CD8-positive, alpha-beta memory T cell (primary cell): ENCODE measurements at regions not wholly inside any gene's neighbourhood (a gene's known extent, or its start where the extent isn't known, plus 50 kb on each side); places are given as distances from the start of the nearest gene placed in this dataset.

ENCODE experiments used
- CTCF ChIA-PET: fragments of 350-600 bp; sonication (Branson Sonifier 250); formaldehyde crosslinking; loops from one replicate; lab custom pipeline; 2021; ENCODE audit warnings: antibody characterized with exemption; lab: Charles Lee
- POLR2A ChIA-PET: fragments of 350-600 bp; sonication (Branson Sonifier 250); formaldehyde crosslinking; loops from one replicate; lab custom pipeline; 2021; ENCODE audit warnings: antibody characterized with exemption; lab: Charles Lee
- DNase-seq, 5 donors: peaks; one replicate each; pipeline versions ENCODE4 v3.0.0 to v3.0.0-alpha.2; 2020 to 2022; ENCODE audit warnings: mixed read lengths in 1 of 5
- H3K27ac ChIP-seq: one replicate; pipeline ENCODE4 v1.7.0; 2013; ENCODE audit warnings: low read depth, mild to moderate bottlenecking, low read length, moderate library complexity
- H3K27me3 ChIP-seq: 2 replicates; pipeline ENCODE4 v1.7.0; 2013; ENCODE audit warnings: low read length, mild to moderate bottlenecking; ENCODE audit not compliant: insufficient read depth, poor library complexity, severe bottlenecking
- H3K36me3 ChIP-seq: 2 replicates; pipeline ENCODE4 v1.7.0; 2013; ENCODE audit warnings: mild to moderate bottlenecking, low read length, moderate library complexity; ENCODE audit not compliant: insufficient read depth
- H3K4me1 ChIP-seq: 2 replicates; pipeline ENCODE4 v1.7.0; 2013; ENCODE audit warnings: mild to moderate bottlenecking, low read length, moderate library complexity; ENCODE audit not compliant: insufficient read depth
- H3K4me3 ChIP-seq: 2 replicates; pipeline ENCODE4 v1.7.0; 2013; ENCODE audit warnings: mild to moderate bottlenecking, low read length
- H3K9me3 ChIP-seq: 2 replicates; pipeline ENCODE4 v1.7.0; 2013; ENCODE audit warnings: mild to moderate bottlenecking, low read length
- H3K27ac Mint-ChIP-seq, 8 donors: one replicate each; pipeline ENCODE4 v1.8.0; 2020 to 2021; ENCODE audit warnings: mixed read lengths in 8 of 8, mild to moderate bottlenecking in 6 of 8, inconsistent platforms in 3 of 8, moderate library complexity in 3 of 8
- H3K27me3 Mint-ChIP-seq, 2 donors: one replicate each; pipeline ENCODE4 v1.8.0; 2020 to 2021; ENCODE audit warnings: mixed read lengths in 2 of 2, mild to moderate bottlenecking in 1 of 2, moderate library complexity in 1 of 2
- H3K36me3 Mint-ChIP-seq, 3 donors: one replicate each; pipeline ENCODE4 v1.8.0; 2020 to 2021; ENCODE audit warnings: mixed read lengths in 3 of 3, inconsistent platforms in 1 of 3, mild to moderate bottlenecking in 1 of 3
- H3K4me1 Mint-ChIP-seq, 3 donors: one replicate each; pipeline ENCODE4 v1.8.0; 2020 to 2021; ENCODE audit warnings: mixed read lengths in 3 of 3, inconsistent platforms in 1 of 3, mild to moderate bottlenecking in 1 of 3
- H3K4me3 Mint-ChIP-seq, 7 donors: one replicate each; pipeline ENCODE4 v1.8.0; 2020 to 2021; ENCODE audit warnings: mixed read lengths in 7 of 7, mild to moderate bottlenecking in 6 of 7, moderate library complexity in 4 of 7, inconsistent platforms in 2 of 7
- H3K9me3 Mint-ChIP-seq, 5 donors: one replicate each; pipeline ENCODE4 v1.8.0; 2020 to 2022; ENCODE audit warnings: mixed read lengths in 5 of 5, mild to moderate bottlenecking in 3 of 5, moderate library complexity in 2 of 5, inconsistent platforms in 1 of 5

GRCh38 chr6:151185148-151185547 is 54.6 kb upstream of the AKAP12 start:
- H3K27ac Mint-ChIP-seq: no peak overlapping the region
- no peak overlapping the region for H3K4me3 ChIP-seq
- H3K27me3 ChIP-seq: no peaks in the 10 kb centered on the region
- ChIA-PET CTCF (no interaction called here), POLR2A (no interaction called here)
- no peak overlapping the region for H3K27ac ChIP-seq
- no peaks in the 10 kb centered on the region for H3K36me3 Mint-ChIP-seq
- DNase-seq: no peak
- H3K4me1 Mint-ChIP-seq: no peaks in the 10 kb centered on the region
- H3K4me3 Mint-ChIP-seq: no peak overlapping the region
- H3K9me3 ChIP-seq: no peaks in the 10 kb centered on the region
- peaks cover 0 to 6% (median 1%) of the 10 kb centered on the region in 5 donors for H3K9me3 Mint-ChIP-seq
- no peaks in the 10 kb centered on the region for H3K36me3 ChIP-seq
- peaks cover 3 to 4% of the 10 kb centered on the region in 2 donors for H3K27me3 Mint-ChIP-seq
- no peaks in the 10 kb centered on the region for H3K4me1 ChIP-seq

DNA sequence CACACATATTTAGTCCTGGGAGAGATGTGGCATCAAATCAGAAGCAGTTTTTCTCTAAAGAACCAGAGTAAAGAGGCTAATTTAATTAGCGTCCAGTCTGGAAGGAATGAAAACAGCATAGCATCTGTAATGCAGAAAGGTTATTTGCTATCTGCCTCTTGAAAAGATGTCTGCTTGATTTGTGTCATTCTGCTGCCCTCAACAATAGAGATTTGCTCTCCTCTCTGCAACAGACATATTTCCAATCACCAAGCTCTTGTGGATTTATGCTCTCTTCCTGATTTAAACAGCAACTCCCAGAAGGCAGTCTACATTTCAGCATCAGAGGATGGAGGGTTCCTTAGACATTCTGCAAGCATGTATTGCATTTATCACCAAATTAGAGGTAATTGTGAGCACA is 53.5 kb upstream of the AKAP12 start:
- Mint-ChIP-seq H3K4me1 (no peaks in the 10 kb centered on the region), H3K27ac (no peak overlapping the region), H3K9me3 (peaks cover 0 to 6% (median 1%) of the 10 kb centered on the region in 5 donors), H3K4me3 (no peak overlapping the region), H3K27me3 (peaks cover 6 to 7% of the 10 kb centered on the region in 2 donors), H3K36me3 (no peaks in the 10 kb centered on the region)
- Histone ChIP-seq H3K4me1 (no peaks in the 10 kb centered on the region), H3K9me3 (no peaks in the 10 kb centered on the region), H3K27me3 (no peaks in the 10 kb centered on the region), H3K36me3 (no peaks in the 10 kb centered on the region), H3K4me3 (no peak overlapping the region), H3K27ac (no peak overlapping the region)
- ChIA-PET CTCF (no interaction called here), POLR2A (no interaction called here)
- no peak for DNase-seq

GRCh38 chr6:151186804-151187330 is 52.9 kb upstream of the AKAP12 start:
- H3K36me3 ChIP-seq: no peaks in the 10 kb centered on the region
- no peaks in the 10 kb centered on the region for H3K36me3 Mint-ChIP-seq
- no peak overlapping the region for H3K27ac ChIP-seq
- H3K4me1 ChIP-seq: no peaks in the 10 kb centered on the region
- ChIA-PET POLR2A (no interaction called here), CTCF (no interaction called here)
- no peak for DNase-seq
- no peak overlapping the region for H3K4me3 Mint-ChIP-seq
- H3K27ac Mint-ChIP-seq: no peak overlapping the region
- H3K4me1 Mint-ChIP-seq: no peaks in the 10 kb centered on the region
- no peak overlapping the region for H3K4me3 ChIP-seq
- peaks cover 7 to 11% of the 10 kb centered on the region in 2 donors for H3K27me3 Mint-ChIP-seq
- no peaks in the 10 kb centered on the region for H3K9me3 ChIP-seq
- no peaks in the 10 kb centered on the region for H3K27me3 ChIP-seq
- peaks cover 0 to 6% (median 1%) of the 10 kb centered on the region in 5 donors for H3K9me3 Mint-ChIP-seq
